Parathyroid adenoma (tissue), 2 donors: ENCODE measurements at regions not wholly inside any gene's neighbourhood (a gene's known extent, or its start where the extent isn't known, plus 50 kb on each side); places are given as distances from the start of the nearest gene placed in this dataset.
A peak's percentile ranks its signal among the peaks of the same experiment; 100 is the strongest.

Source experiments
- H2AFZ ChIP-seq: fragments of 300-600 bp; sonication (generic); one replicate; pipeline ENCODE4 v1.7.0; 2017; ENCODE audit warnings: antibody characterized with exemption, mild to moderate bottlenecking
- H3K27ac ChIP-seq: fragments of 300-600 bp; sonication (generic); one replicate; pipeline ENCODE4 v1.7.0; 2017
- H3K27me3 ChIP-seq: fragments of 300-600 bp; sonication (generic); one replicate; pipeline ENCODE4 v1.7.0; 2017; ENCODE audit warnings: low read length; ENCODE audit not compliant: control insufficient read depth, insufficient read depth
- H3K36me3 ChIP-seq: fragments of 300-600 bp; sonication (generic); one replicate; pipeline ENCODE4 v1.7.0; 2017; ENCODE audit warnings: low read length; ENCODE audit not compliant: control insufficient read depth, insufficient read depth
- H3K4me1 ChIP-seq: fragments of 300-600 bp; sonication (generic); one replicate; pipeline ENCODE4 v1.7.0; 2017; ENCODE audit warnings: control low read depth
- H3K4me2 ChIP-seq: fragments of 300-600 bp; sonication (generic); one replicate; pipeline ENCODE4 v1.7.0; 2017; ENCODE audit warnings: low read length
- H3K4me3 ChIP-seq: fragments of 300-600 bp; sonication (generic); one replicate; pipeline ENCODE4 v1.7.0; 2017; ENCODE audit warnings: low read depth, low read length
- H3K79me2 ChIP-seq: fragments of 300-600 bp; sonication (generic); one replicate; pipeline ENCODE4 v1.7.0; 2017; ENCODE audit warnings: control low read depth
- H3K9ac ChIP-seq: fragments of 300-600 bp; sonication (generic); one replicate; pipeline ENCODE4 v1.7.0; 2017; ENCODE audit warnings: mild to moderate bottlenecking
- H3K9me3 ChIP-seq: fragments of 300-600 bp; sonication (generic); one replicate; pipeline ENCODE4 v1.7.0; 2017; ENCODE audit warnings: low read length; ENCODE audit not compliant: control insufficient read depth
- CTCF ChIP-seq: fragments of 300-600 bp; sonication (generic); IDR thresholded peaks from one replicate; pipeline ENCODE4 v1.7.0; 2017; ENCODE audit warnings: antibody characterized with exemption, mild to moderate bottlenecking
- donor health status: primary hyperparathyroidism.

DNA sequence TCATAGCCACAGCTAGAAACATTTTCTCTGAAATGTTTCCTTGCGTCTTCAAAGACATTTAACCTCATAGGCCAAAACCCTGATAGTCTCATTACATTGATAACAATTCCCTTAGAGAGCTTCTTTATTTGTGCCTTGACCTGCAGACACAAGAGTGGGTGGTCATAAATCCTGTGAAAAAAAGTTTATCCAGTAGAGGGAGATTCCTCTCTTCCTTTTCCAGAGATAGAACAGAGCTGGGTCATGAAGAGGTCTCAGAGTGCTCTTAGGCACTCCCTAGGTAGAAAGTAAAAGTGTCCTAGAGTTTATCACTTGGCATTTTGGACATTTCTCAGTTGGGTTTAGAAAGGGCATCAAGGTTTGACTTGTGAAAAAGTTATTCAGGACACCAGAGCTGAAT lies 426.1 kb downstream of the NUF2 start:
- H3K9ac ChIP-seq = no peak overlapping the region
- no peaks in the 10 kb centered on the region for H3K27me3 ChIP-seq
- H3K4me3 ChIP-seq = no peak overlapping the region
- H3K4me2 ChIP-seq = no peak overlapping the region
- peaks cover 3% of the 10 kb centered on the region for H3K4me1 ChIP-seq
- H3K9me3 ChIP-seq = peaks cover 6% of the 10 kb centered on the region
- no peak overlapping the region for H2AFZ ChIP-seq
- TF ChIP-seq CTCF = no peak
- H3K36me3 ChIP-seq = no peaks in the 10 kb centered on the region
- H3K27ac ChIP-seq = no peak overlapping the region
- no peaks in the 10 kb centered on the region for H3K79me2 ChIP-seq

DNA sequence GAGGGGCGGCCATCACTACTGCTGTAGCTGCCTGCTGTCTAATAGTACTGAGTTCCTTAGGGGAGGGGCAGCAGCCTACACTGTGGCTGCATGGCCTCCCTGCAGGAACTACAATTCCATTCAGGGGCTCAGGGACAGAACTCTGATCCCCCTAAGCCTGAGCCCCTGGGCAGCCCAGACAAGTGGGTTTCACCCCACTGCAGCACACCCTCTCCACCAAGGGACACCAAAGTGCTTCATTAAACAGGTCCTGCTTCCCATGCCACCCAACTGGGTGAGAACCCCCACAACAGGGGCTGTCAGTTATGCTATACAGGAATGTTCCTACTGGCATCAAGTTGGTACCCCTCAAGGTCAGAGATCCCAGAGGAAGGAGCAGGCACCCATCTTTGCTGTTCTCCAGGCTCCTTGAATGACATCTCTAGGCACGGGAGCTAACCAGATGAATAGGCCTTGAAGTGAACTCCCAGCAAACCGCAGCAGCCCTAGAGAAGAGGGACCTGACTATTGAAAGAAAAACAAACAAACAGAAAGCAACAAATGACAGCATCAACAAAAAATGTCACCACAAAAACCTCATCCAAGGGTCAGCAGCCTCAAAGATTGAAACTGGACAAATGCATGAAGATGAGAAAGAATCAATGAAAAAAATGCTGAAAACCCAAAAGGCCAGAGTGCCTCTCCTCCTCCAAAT lies 437.4 kb downstream of the NUF2 start:
- H3K9ac ChIP-seq = no peak overlapping the region
- TF ChIP-seq CTCF = no peak

GRCh38 chr1:163761898-163762297 lies 440.1 kb downstream of the NUF2 start:
- no peak for TF ChIP-seq CTCF
- H3K36me3 ChIP-seq = no peaks in the 10 kb centered on the region
- no peaks in the 10 kb centered on the region for H3K9me3 ChIP-seq
- H3K9ac ChIP-seq = no peak overlapping the region
- no peak overlapping the region for H3K4me3 ChIP-seq
- H3K27ac ChIP-seq = no peak overlapping the region
- H3K4me2 ChIP-seq = no peak overlapping the region
- H3K79me2 ChIP-seq = no peaks in the 10 kb centered on the region
- no peak overlapping the region for H2AFZ ChIP-seq
- no peaks in the 10 kb centered on the region for H3K27me3 ChIP-seq
- peaks cover 3% of the 10 kb centered on the region for H3K4me1 ChIP-seq

More for the DNA sequence above, 437.4 kb downstream of the NUF2 start:
- Histone ChIP-seq H3K36me3 (no peaks in the 10 kb centered on the region), H3K4me2 (no peak overlapping the region), H2AFZ (no peak overlapping the region), H3K4me1 (no peaks in the 10 kb centered on the region), H3K4me3 (no peak overlapping the region), H3K9me3 (no peaks in the 10 kb centered on the region), H3K79me2 (no peaks in the 10 kb centered on the region), H3K27ac (no peak overlapping the region), H3K27me3 (no peaks in the 10 kb centered on the region)

DNA sequence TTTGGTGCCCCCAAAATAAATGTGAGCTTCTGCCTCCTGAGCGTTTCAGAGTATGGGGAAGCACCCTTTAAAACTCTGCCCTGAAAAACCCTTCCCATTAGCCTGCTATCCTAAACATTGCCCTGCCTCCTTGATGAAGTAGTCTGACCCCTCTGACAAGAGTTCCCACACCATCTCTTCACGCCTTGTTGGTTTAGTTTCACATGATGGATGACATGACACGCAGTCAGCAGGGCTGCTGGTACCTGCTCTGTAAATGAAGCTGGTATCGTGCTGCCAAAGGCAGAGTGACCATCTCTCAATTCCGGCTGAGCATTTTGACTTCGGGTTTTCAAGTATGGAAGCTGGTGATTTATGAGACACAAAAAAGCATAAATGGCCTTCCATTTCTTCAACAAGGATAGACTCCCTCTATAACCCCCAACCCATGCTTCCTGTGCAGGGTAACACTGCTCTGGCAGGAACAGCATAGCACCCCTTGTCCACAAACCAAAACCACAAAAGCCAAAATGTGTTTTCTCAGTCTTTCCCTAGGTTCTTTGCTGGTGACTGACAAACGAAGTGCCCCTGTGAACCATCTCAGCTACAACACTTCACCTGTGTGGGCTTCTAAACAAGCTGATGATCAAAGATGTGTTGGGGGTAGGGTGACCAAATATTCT lies 444.6 kb downstream of the NUF2 start:
- H3K4me1 ChIP-seq = peaks cover 5% of the 10 kb centered on the region
- no peak overlapping the region for H3K9ac ChIP-seq
- H3K36me3 ChIP-seq = no peaks in the 10 kb centered on the region
- TF ChIP-seq CTCF = no peak
- peak overlapping the region; percentile 19 for H2AFZ ChIP-seq
- no peaks in the 10 kb centered on the region for H3K27me3 ChIP-seq
- H3K4me2 ChIP-seq = peak overlapping the region; percentile 59
- peak overlapping the region; percentile 21 for H3K4me3 ChIP-seq
- H3K27ac ChIP-seq = peak overlapping the region; percentile 58
- H3K9me3 ChIP-seq = no peaks in the 10 kb centered on the region
- no peaks in the 10 kb centered on the region for H3K79me2 ChIP-seq
